ENCODE measurements at regions not wholly inside any gene's neighbourhood (a gene's known extent, or its start where the extent isn't known, plus 50 kb on each side); places are given as distances from the start of the nearest gene placed in this dataset.

GRCh38 chr17:16872351-16873173, 99.4 kb downstream of the TNFRSF13B start:
- no peak for TF ChIP-seq CTCF (IDR thresholded peaks at IDR 0.05 in 2 of 3, conservative IDR thresholded peaks at IDR 0.05 in 1 of 3; ENCODE audit: control insufficient read depth in 2 of 3, extremely low read depth in 1 of 3, insufficient read depth in 1 of 3, low read depth in 3 of 3, low read length in 3 of 3)
- TF ChIP-seq RCOR1 (conservative IDR thresholded peaks at IDR 0.05; ENCODE audit: low read depth, low read length) = no peak
- TF ChIP-seq EZH2 (IDR thresholded peaks at IDR 0.05; ENCODE audit: borderline replicate concordance, control insufficient read depth, low read depth, low read length) = no peak
- no peak for TF ChIP-seq ZNF217 (IDR thresholded peaks at IDR 0.05)
- TF ChIP-seq POLR2A (IDR thresholded peaks at IDR 0.05; ENCODE audit: low read depth, low read length) = no peak

All from GM12878 (cell line).